Renal cortical epithelial cell (primary cell): ENCODE measurements at regions not wholly inside any gene's neighbourhood (a gene's known extent, or its start where the extent isn't known, plus 50 kb on each side); places are given as distances from the start of the nearest gene placed in this dataset.
A peak's percentile ranks its signal among the peaks of the same experiment; 100 is the strongest.
"Not testable (repeated sequence)": the region's sequence is repeated elsewhere in the genome, so short reads cannot be mapped to it uniquely, and the experiment has no call there.

Experiments used
- DNase-seq: peaks from one replicate; pipeline ENCODE4 v3.0.0-alpha.2; 2011; ENCODE audit warnings: low read depth

DNA sequence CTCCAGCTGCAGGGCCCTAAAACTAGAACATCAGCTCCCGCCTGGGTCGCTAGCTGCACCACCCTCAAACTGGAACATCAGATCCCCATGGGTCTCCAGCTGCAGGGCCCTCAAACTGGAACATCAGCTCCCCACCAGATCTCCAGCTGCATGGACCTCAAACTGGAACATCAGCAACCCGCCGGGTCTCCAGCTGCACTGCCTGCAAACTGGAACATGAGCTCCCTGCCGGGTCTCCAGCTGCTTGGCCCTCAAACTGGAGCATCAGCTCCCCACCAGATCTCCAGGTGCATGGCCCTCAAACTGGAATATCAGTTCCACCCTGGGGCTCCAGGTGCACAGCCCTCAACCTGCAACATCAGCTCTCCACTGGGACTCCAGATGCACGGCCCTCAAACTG lies 82.7 kb downstream of the TFRC start:
- not testable (repeated sequence) for DNase-seq

DNA sequence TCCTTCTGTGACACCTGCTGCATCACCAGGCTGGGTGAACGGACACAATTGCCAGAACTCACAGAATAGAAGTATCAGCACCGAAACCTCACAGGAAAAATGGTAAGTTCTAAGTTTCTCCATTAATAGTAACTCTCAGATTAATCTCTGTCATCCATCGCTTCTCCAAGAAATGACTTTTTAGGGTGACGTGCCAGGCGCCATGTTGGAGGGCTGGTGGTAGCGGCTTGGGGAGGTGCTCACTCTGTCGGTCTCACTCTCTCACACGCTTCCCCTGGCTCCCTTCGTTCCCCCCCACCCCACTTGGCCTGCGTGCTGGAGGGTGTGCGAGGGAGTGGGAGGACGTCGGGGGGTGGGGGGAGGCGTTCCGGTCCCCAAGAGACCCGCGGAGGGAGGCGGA lies 85.6 kb downstream of the TFRC start:
- not testable (repeated sequence) for DNase-seq

DNA sequence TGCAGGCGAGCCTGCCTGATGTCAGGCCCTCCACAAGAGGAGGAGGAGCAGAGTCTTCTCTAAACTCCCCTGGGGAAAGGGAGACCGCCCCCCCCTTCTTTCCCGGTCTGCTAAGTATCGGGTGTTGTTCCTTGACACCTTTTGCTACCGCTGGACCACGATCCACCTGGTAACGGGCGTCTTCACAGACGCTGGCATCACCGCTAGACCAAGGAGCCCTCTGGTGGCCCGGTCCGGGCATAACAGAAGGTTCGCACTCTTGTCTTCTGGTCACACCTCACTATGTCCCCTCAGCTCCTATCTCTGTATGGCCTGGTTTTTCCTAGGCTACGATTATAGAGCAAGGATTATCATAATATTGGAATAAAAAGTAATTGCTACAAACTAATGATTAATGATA lies 86.0 kb upstream of the TNK2 start:
- DNase-seq = not testable (repeated sequence)

DNA sequence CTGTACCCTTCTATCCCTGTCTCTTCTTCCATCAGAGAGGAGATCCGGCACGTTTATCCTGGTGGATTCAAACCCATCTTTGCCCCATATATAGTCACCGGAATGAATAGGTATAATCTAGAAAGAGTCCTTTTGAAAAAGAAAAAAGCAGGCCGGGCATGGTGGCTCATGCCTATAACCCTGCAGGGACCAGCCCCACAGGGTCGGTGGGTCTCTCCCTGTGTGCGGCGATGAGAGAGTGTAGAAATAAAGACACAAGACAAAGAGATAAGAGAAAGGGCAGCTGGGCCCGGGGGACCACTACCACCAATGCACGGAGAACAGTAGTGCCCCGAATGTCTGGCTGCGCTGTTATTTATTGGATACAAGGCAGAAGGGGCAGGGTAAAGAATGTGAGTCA lies 85.3 kb upstream of the TNK2 start:
- DNase-seq = not testable (repeated sequence)

DNA sequence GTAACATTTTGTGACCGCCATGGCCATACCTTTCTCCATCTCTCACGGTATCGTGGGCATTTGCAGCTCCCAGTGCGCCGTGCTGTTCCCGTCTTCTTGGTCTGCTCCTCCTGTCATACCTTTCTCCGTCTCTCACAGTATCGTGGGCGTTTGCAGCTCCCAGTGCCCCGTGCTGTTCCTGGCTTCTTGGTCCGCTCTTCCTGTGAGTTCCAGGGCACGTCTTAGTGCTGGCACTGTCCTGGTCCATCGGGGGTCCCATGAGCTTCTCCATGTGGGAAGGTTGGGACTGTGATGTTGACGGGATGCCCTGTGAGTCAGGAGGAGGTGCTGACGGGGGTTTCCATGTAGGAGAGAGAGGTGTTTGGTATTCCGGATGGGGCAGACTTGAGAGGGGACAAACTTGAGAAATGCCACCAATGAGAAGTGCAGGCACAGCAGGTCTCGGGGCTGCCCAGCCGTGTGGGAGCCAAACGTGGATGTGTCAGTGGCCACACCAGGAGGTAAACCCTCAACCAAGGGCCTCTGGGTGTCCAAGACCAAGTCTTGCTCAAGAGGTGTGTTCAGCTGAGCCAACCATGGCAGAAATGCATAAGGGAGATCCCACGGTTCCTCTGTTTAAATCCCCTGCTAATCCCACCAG lies 84.7 kb upstream of the TNK2 start:
- not testable (repeated sequence) for DNase-seq

DNA sequence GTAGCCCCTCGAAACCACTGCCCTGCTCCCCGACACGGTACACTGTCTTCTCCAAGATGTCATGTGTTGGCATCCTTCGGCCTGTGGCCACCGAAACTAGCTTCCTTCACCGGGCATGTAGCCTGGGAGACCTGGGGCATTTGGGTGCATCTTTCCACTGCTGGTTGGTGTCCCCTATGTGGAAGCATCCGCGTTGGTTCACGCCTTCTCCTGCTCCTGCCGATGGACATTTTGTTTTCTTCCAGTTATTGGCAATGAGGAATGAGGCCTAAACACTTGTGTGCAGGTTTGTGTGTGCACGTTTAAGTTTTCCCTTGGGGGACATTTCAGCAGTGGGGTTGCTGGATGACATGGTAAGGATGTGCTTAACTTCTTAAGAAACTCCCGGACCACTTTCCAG lies 83.6 kb upstream of the TNK2 start:
- DNase-seq = not testable (repeated sequence)

DNA sequence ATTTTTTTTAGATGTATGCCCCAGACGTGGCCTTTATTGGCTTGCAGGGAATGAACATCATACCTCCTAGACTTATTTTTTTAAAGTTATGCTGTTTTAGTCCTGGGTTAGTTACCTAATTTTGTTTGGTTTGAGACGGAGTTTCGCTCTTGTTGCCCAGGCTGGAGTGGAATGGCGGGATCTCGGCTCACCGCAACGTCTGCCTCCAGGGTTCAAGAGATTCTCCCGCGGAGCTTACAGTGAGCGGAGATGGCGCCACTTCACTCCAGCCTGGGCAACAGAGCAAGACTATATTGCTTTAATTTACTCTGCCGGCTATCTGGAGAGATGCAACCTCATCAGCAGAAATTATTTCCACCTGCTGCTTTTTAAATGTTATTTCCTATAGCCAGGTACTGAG lies 82.9 kb upstream of the TNK2 start:
- DNase-seq = not testable (repeated sequence)

DNA sequence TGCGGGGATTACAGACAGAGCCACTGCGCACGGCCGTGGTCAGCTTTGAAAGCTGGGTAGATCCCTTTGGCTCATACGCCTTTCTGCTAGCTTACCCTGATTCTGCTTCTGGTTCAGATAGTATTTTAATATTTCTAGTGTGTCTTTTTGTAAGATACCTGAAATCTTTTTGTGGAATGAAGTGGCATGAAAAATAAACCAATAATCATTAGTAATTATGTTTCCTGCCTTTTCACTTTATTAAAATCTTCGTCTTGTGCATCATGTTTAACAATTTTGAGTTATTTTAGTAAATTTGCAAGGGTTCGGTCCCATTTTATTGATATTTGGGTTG lies 82.5 kb upstream of the TNK2 start:
- not testable (repeated sequence) for DNase-seq

DNA sequence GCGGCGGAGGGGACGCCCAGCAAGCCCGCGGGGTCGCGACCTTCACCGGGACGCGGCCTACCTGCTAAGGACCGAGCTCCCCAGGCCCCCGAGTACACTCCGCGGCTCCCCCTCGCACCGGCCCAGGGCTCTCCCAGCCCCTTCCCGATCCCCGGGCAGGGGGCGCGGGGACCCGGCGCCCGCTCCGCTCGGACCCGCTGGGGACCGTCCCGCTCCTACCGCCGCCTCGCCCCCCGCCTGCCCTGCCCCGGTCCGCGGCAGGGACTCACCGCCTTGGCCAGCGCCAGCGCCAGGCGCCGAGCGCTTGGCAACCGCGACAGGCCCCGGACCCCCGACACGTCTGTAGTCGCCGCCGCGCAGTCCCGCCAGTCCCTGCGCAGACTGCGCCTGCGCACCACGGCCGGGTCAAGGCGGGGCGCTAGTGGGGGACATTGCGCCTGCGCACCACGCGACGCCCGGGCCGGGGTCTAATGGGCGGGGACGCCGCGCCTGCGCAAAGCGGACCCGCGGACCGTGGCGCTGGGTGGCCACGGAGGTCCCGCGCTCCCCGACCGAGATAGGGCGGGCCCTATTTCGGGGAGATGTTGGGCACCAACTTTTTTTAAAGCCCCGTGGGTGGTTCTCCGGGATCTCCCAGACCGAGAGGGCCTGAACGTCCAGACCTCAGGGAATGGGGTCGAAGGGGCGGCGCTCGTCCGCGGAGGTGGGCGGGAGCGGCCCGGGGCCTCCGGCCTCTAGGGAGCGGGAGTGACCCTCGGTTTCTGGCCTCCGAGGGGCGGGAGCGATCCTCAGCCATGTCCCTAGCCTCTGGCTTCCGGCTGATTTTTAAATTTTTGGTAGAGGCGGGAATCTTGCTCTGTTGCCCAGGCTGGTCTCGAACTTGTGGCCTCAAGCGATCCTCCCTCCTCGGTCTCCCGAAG lies 81.8 kb upstream of the TNK2 start:
- peak; percentile 41 for DNase-seq

DNA sequence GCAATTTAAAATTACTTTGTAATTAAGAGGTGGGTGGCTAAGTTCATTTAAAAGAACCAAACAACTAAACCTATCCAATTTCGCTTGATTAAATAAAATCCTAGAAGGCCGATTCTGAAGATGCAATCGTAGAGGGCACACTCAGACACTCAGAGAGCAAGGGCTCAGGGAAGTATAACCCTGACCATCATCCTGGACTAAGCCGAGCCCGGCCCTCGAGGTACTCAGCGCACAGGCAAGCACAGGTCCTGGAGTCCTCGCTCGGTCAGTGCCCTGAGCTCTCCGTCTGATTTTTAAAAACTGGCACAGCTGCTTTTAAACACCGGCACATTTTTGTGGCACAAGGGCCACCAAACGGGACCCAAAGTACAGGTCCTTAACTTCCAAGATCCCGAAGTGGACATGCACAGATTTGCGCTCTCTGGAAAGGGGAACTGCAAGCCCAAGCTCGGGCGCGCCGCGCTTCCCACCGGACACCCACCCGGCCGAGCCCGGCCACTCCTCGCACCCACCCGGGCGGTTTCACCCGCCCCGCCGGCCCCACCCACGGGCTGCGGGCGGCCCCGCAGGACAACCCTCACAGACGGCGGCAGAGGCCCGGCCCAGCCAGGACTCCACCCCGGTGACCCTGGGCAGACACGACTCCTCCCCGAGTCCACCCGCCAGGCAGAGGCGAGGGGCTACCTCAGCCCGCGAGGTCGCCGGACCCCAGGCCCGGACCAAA lies 81.0 kb upstream of the TNK2 start:
- not testable (repeated sequence) for DNase-seq

DNA sequence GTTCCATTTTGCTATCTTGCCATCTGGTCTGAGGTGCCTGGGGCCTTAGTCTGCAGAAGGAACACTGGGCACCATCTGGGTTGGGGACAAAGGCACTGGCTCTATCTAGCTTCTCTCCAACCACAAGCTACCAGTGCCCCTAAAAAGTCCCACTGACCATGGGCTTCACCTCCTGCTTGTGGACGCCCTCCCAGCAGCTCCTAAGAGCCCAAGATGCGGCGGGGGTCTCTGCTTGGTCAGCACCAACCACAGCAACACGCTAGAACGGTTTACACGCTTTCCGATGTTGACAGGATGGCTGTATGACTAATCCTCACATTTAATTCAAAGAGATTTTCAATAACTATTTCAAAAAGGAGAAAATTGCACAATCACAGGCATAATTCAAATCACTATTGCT lies 80.4 kb upstream of the TNK2 start:
- not testable (repeated sequence) for DNase-seq

DNA sequence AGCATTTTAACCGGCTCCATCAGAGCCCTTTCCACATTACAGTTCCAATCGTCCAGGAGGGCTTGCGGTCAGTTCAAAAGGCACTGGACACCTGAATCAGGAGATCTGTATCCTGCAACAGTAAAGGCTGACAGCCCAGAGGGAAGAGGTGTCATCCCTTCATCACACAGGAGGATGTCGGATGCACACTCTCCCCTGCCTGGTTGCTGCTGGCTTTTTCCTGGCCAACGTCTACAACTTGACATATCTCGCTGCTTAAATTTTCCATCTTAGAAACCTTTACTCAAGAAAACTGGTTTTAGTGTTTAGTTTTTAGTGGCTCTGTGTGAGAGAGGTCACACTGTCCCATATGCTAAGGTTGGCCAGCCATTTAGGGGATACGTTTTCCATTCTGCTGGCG lies 78.7 kb upstream of the TNK2 start:
- not testable (repeated sequence) for DNase-seq

DNA sequence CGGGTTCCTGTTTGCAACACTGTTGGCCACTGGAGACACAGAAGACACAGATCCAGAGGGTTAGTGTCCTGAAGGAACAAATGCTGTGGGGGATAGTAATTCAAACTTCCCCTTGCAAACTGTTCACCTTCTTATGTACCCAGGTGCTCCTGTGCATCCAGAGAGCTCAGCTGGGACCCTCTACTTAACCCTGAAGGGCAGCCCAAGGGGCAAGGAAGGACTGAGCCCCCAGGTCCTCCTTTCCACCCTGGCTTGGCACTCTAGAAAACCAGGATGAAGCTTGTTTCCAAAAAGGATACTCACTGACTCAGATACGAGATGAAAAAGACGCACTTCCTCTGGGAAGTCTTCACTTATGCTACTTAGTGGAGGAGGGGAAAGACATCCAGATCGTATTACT lies 78.2 kb upstream of the TNK2 start:
- DNase-seq = not testable (repeated sequence)

DNA sequence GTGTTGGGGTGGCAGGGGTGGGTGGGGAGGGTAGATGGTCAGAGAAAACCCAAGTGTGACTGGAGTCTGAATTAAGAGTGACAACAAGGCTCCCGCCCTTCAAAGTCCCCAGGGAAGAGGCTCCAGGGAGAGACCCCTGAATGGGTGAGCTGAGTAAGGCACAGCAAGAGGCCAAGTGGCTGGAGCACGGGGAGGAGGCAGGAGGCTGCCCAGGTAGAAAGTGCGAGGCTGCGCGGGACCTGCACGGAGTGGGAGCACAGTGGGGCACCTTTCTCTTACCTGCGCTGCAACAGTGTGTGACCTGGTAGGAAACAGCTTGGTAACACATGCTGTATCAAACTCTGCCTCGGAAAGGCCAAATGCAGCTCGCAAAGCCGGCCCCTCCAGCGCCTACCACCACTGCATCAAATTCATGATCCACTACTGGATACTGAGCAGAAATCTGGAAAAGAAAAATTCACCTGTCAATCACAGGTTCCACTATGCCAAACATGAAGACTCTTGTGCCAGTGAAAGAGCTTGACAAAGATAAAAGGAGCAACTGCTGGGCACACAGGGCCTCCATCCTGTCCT lies 77.1 kb upstream of the TNK2 start:
- DNase-seq = not testable (repeated sequence)

DNA sequence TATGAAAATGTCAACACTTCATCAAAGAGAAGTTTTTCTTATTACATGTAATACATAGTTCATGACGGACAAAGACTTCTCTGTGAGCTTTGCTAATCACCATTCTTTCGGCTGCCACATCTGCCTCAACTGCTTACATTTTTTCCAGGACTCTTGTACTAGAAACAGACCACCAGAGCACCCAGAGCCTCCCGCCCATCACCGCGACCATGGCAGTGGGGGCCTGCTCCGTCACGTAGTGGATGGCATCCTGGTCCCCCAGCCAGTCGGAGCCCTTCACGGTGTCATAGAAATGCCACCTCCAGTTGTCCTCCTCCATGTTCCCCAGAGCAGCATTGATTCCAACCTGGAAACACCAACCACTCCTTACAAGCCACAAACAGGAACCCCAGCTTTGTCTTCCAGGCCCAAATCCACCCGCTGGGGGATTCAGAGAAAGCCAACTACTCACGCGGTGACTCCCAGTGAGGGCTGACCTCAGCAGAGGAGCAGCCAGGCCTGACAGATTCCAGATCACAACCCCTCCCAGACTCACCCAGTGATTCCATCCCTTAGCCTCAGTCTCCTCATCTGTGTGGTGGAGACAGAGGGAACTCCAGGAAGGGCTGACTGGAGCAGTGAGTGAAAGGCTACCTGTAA lies 76.2 kb upstream of the TNK2 start:
- not testable (repeated sequence) for DNase-seq

DNA sequence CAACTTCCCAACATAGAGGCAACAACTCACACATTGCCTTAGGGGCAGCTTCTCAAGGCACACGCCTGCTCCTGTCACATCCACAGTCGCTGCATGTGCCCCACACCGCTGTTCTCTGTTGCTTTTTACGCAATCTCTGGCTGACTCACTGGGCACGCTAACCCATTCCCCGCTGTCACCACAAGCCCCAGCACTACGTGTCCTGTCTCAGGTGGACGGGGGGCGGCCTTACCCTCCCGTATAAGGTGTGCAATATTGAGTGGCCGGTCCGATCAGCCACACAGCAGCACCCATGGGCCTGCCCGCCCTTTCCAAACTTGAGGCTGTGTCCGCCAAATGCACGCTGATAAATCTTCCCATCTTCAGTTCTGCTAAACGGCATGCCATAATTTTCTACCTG lies 75.5 kb upstream of the TNK2 start:
- DNase-seq = not testable (repeated sequence)

DNA sequence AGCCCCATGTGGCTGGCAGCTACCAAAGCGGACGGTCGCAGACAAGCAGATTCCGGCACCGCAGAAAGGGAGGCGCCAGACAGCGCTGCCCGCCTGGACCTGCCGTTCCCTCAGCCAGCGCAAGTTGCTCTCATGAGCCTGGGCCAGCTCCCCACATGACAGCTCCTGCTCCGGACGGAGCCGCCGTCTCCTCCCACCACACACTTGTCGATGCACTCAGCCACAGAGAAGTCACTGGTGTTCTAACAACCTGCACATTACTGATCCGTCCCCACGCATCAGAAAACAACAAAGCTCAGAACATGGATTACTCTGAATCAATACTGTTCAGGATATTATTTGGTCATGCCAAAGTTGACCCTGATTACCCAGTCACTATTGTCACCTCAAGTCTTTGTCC lies 74.4 kb upstream of the TNK2 start:
- DNase-seq = not testable (repeated sequence)

DNA sequence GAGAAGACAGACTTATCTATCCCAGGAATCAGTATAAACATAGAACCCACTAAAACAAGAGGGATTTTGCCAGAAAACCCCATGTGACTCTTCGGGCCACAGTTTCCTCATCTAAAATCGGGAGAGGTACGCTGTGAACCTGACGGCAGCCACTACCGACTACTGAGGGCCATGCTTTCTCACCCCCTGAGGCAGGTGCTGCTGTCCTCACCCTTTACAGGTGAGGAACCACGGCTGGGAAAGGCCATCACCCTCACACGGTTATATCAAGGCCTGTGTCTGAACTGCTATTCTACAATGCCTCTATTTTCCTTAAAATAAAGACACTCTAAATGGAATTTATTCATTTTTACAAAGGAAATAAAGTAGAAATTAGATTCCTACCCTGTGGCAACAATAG lies 73.4 kb upstream of the TNK2 start:
- not testable (repeated sequence) for DNase-seq

DNA sequence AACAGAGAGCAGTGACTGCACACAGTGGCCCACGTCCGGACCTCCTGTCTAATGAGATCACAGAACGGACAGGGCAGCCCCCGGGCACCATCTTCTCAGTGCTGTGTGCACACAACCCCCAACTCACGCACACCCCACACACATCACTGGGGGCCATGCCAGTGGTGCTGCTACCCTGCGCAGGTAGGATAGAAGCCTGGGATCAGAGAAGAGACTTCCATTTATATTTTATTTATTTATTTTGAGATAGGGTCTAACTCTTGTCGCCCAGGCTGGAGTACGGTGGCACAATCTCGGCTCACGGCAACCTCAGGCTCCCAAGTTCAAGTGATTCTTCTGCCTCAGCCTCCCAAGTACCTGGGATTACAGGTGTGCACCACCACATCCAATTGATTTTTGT lies 71.5 kb upstream of the TNK2 start:
- DNase-seq = not testable (repeated sequence)

DNA sequence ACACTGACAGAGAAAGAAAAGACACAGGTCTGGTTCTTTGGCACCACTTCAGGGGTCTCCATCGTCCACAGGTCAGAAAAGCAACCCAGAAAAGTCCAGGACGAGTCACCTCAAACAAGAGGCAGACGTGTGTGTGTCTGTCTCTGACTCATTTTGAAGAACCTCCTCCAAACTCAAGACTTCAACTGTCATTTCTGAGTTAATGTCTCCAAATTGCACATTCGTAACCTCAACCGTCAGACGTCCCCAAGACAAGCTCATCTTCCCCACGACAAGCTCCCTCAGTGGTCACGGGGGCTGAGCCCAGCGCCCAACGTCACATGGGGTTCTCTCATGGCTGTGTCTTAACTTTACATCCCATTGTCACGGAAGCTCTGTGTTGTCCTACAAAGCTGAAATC lies 70.2 kb upstream of the TNK2 start:
- DNase-seq = not testable (repeated sequence)

DNA sequence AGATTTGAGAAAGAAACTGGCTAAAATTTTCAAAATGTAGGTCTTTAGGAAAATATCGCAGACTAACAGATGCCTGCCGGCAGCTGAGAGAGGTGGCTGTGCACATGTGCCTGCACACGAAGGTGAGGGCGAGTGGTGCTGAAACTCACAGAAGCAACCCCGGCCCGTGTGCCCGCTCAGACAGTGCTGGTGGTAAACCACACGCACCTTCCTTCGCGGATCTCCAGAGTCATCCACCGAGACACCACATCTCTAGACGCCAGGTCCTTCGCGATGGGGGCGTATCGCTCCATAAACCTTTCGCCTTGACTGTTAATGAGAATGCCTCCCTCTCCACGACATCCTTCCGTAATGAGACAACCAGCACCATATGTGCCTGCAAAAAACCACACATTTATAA lies 68.5 kb upstream of the TNK2 start:
- not testable (repeated sequence) for DNase-seq

DNA sequence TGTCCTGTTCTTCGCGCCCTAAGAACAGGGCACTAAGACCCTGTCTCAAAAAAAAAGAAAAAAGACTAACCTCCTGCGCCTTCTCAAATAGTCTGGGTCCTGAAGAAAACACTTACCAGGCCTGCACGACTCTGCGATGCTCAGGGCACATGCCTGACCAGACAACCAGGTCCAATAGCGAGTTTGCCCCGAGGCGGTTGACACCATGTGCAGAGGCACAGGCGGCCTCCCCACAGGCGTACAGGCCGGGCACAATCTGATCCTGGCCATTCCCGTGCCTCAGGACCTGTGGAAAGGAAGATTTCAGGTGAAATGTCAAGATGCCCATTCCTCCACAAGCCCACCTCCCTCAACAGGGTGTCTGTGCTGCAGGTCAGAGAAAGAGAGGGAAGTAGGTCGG lies 65.9 kb upstream of the TNK2 start:
- DNase-seq = not testable (repeated sequence)
